Left forelimb (tissue), 1 donor: ENCODE measurements at regions not wholly inside any gene's neighbourhood (a gene's known extent, or its start where the extent isn't known, plus 50 kb on each side); places are given as distances from the start of the nearest gene placed in this dataset.
"Not testable (repeated sequence)": the region's sequence is repeated elsewhere in the genome, so short reads cannot be mapped to it uniquely, and the experiment has no call there.

Experiments
- DNase-seq: peaks from one replicate; pipeline ENCODE4 v3.0.0-alpha.2; 2018; ENCODE audit warnings: low spot score

- no peak for DNase-seq
These were observed 1281.6 kb upstream of the TMEFF2 start for GRCh38 chr2:193476171-193476800.

- DNase-seq, result no peak
These were observed 1280.3 kb upstream of the TMEFF2 start for GRCh38 chr2:193475038-193475437.

GRCh38 chr2:193469251-193469650, 1274.5 kb upstream of the TMEFF2 start:
- DNase-seq, result no peak

GRCh38 chr2:193467276-193467987, 1272.7 kb upstream of the TMEFF2 start:
- no peak for DNase-seq

- no peak for DNase-seq
These were observed 1268.3 kb upstream of the TMEFF2 start for GRCh38 chr2:193463011-193463410.

- no peak for DNase-seq
These were observed 1267.7 kb upstream of the TMEFF2 start for GRCh38 chr2:193462411-193462810.

- no peak for DNase-seq
These were observed 1266.8 kb upstream of the TMEFF2 start for GRCh38 chr2:193461431-193461934.

- DNase-seq, result no peak
These were observed 1252.2 kb upstream of the TMEFF2 start for GRCh38 chr2:193446967-193447366.

GRCh38 chr2:193442293-193442692, 1247.6 kb upstream of the TMEFF2 start:
- no peak for DNase-seq

- DNase-seq, result no peak
These were observed 1233.6 kb upstream of the TMEFF2 start for GRCh38 chr2:193428336-193428818.

GRCh38 chr2:193412368-193412767, 1217.6 kb upstream of the TMEFF2 start:
- not testable (repeated sequence) for DNase-seq

GRCh38 chr2:193409951-193410350, 1215.2 kb upstream of the TMEFF2 start:
- no peak for DNase-seq

- DNase-seq, result no peak
These were observed 1187.8 kb upstream of the TMEFF2 start for GRCh38 chr2:193382583-193382982.

GRCh38 chr2:193377789-193378188, 1183.1 kb upstream of the TMEFF2 start:
- DNase-seq, result no peak

GRCh38 chr2:193373120-193373519, 1178.4 kb upstream of the TMEFF2 start:
- DNase-seq, result no peak

GRCh38 chr2:193371200-193371599, 1176.5 kb upstream of the TMEFF2 start:
- no peak for DNase-seq

GRCh38 chr2:193368615-193369014, 1173.9 kb upstream of the TMEFF2 start:
- DNase-seq, result no peak

- DNase-seq, result no peak
These were observed 1162.8 kb upstream of the TMEFF2 start for GRCh38 chr2:193357508-193357907.

- DNase-seq, result not testable (repeated sequence)
These were observed 1158.0 kb upstream of the TMEFF2 start for GRCh38 chr2:193352665-193353242.

- DNase-seq, result no peak
These were observed 1155.8 kb upstream of the TMEFF2 start for GRCh38 chr2:193350509-193350908.

GRCh38 chr2:193349642-193350041, 1154.9 kb upstream of the TMEFF2 start:
- no peak for DNase-seq

GRCh38 chr2:193348055-193348454, 1153.3 kb upstream of the TMEFF2 start:
- no peak for DNase-seq

- no peak for DNase-seq
These were observed 1142.0 kb upstream of the TMEFF2 start for GRCh38 chr2:193336781-193337180.
